Adrenal gland (tissue), 5 donors: ENCODE measurements at regions not wholly inside any gene's neighbourhood (a gene's known extent, or its start where the extent isn't known, plus 50 kb on each side); places are given as distances from the start of the nearest gene placed in this dataset.

Experiments used
- POLR2A ChIP-seq, 2 donors: fragments of 450-650 bp; IDR thresholded peaks; one replicate each; pipeline ENCODE4 v1.6.1; 2017; ENCODE audit warnings: antibody characterized with exemption in 2 of 2, mild to moderate bottlenecking in 2 of 2, moderate library complexity in 1 of 2
- TF ChIP-seq, protein P1 (sequence below), 6 experiments: fragments of 450-650 bp in 4 of 6; fragments of 200-600 bp in 2 of 6; sonication (generic) in 1 of 6; IDR thresholded peaks; 1 replicate in 5 of 6; 2 replicates in 1 of 6; pipeline versions ENCODE4 v1.5.1 to v1.8.0; 2016 to 2021; ENCODE audit warnings: antibody characterized with exemption in 6 of 6, mild to moderate bottlenecking in 2 of 6, moderate library complexity in 1 of 6
- donor health status: DM: no; HTN: no; CAD: no.

GRCh38 chr1:178572604-178573003 is 59.7 kb downstream of the TEX35 start:
- TF ChIP-seq, protein P1, sequence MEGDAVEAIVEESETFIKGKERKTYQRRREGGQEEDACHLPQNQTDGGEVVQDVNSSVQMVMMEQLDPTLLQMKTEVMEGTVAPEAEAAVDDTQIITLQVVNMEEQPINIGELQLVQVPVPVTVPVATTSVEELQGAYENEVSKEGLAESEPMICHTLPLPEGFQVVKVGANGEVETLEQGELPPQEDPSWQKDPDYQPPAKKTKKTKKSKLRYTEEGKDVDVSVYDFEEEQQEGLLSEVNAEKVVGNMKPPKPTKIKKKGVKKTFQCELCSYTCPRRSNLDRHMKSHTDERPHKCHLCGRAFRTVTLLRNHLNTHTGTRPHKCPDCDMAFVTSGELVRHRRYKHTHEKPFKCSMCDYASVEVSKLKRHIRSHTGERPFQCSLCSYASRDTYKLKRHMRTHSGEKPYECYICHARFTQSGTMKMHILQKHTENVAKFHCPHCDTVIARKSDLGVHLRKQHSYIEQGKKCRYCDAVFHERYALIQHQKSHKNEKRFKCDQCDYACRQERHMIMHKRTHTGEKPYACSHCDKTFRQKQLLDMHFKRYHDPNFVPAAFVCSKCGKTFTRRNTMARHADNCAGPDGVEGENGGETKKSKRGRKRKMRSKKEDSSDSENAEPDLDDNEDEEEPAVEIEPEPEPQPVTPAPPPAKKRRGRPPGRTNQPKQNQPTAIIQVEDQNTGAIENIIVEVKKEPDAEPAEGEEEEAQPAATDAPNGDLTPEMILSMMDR (IDR thresholded peaks at IDR 0.05) = no peak
- no peak for TF ChIP-seq POLR2A (IDR thresholded peaks at IDR 0.05)
